ENCODE measurements at regions not wholly inside any gene's neighbourhood (a gene's known extent, or its start where the extent isn't known, plus 50 kb on each side); places are given as distances from the start of the nearest gene placed in this dataset.

DNA sequence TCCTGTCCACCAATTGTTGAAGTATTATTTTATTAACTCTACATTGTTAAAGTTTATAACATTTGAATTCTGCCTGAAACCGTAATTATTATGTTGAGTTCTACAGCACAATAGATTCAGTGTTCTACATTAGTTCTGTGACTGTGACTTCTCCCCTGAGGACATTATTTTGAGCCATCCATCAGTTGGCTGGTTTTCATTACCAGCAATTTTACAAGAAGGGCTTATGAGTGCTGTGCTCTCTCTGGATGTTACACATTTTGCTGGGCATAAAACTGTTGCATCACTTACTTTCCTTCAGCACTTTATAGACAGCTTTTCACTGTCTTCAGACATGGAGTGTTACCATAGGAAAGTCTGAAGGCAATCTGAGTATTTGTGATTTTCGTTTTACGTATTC lies 118.2 kb upstream of the KITLG start:
- TF ChIP-seq, protein P1, sequence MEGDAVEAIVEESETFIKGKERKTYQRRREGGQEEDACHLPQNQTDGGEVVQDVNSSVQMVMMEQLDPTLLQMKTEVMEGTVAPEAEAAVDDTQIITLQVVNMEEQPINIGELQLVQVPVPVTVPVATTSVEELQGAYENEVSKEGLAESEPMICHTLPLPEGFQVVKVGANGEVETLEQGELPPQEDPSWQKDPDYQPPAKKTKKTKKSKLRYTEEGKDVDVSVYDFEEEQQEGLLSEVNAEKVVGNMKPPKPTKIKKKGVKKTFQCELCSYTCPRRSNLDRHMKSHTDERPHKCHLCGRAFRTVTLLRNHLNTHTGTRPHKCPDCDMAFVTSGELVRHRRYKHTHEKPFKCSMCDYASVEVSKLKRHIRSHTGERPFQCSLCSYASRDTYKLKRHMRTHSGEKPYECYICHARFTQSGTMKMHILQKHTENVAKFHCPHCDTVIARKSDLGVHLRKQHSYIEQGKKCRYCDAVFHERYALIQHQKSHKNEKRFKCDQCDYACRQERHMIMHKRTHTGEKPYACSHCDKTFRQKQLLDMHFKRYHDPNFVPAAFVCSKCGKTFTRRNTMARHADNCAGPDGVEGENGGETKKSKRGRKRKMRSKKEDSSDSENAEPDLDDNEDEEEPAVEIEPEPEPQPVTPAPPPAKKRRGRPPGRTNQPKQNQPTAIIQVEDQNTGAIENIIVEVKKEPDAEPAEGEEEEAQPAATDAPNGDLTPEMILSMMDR (conservative IDR thresholded peaks at IDR 0.05; ENCODE audit: control insufficient read depth, insufficient read depth, low read depth, low read length), result no peak
- no peak overlapping the region for H3K4me3 ChIP-seq (ENCODE audit: control insufficient read depth, low read depth, low read length)
- DNase-seq (ENCODE audit: low read depth), result no peak

DNA sequence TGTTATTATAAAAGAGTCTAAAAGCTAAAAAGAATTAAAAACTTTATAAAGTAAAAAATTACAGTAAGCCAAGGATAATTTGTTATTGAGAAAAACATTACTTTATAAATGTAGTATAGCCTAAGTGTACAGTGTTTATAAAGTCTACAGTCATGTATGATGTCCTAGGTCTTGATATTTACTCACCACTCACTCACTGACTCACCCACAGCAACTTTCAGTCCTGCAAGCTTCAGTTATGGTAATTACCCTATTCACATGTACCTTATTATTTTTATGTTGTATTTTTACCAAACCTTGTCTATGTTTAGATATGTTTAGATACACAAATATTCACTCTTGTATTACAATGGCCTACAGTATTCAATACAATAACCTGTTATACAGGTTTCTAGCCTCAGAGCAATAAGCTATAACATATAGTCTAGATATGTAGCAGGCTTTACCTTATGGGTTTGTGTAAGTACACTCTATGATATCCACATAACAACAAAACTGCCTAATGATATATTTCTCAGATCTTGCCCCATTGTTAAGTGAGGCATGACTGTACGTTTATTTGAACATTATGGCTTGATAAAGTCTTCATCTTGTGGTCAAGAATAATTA lies 113.7 kb upstream of the KITLG start:
- H3K4me3 ChIP-seq (ENCODE audit: control insufficient read depth, low read depth, low read length), result no peak overlapping the region
- TF ChIP-seq, protein P1 (conservative IDR thresholded peaks at IDR 0.05; ENCODE audit: control insufficient read depth, insufficient read depth, low read depth, low read length), result no peak
- DNase-seq (ENCODE audit: low read depth), result peak; percentile 49

DNA sequence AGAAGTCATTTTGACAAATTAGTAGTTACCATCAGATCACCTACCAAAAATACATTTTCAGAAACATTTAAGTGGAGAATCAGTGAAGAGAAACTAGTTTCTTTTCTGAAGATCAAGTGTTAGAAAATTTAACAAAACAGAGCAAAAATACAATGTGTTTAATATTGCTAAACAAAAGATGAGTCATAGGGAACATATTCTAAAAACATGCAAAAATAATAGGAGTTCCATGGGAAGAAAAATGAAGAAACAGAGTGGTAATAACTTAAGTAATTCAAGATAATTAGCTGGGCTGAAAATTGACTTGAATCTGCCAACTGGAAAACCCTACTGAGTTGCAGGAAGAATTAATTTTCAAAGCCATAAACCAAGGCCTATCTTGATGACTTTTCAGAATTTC lies 111.5 kb upstream of the KITLG start:
- H3K4me3 ChIP-seq (ENCODE audit: control insufficient read depth, low read depth, low read length), result no peak overlapping the region
- peak; percentile 23 for DNase-seq (ENCODE audit: low read depth)
- TF ChIP-seq, protein P1 (conservative IDR thresholded peaks at IDR 0.05; ENCODE audit: control insufficient read depth, insufficient read depth, low read depth, low read length), result no peak

DNA sequence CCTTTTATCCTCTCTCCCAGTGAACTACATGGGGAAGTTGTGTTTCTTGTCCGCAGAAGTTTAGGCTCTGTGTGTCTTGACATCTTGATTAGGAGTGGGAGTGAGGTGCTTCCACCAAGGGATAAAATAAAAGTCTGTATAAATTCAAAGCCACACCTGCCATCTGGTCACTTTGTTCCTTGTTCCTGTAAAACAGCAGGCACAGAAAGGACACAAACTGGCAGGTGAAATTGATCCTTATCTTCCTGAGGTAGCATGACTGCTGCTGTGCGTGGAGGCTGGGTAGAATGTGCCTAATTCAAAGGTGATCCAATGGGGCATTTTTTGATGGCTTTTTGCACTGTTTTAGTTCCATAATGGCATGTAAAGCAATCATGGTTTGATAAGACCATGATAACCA lies 104.3 kb upstream of the KITLG start:
- DNase-seq (ENCODE audit: low read depth), result no peak
- TF ChIP-seq, protein P1 (conservative IDR thresholded peaks at IDR 0.05; ENCODE audit: control insufficient read depth, insufficient read depth, low read depth, low read length), result no peak
- no peak overlapping the region for H3K4me3 ChIP-seq (ENCODE audit: control insufficient read depth, low read depth, low read length)

DNA sequence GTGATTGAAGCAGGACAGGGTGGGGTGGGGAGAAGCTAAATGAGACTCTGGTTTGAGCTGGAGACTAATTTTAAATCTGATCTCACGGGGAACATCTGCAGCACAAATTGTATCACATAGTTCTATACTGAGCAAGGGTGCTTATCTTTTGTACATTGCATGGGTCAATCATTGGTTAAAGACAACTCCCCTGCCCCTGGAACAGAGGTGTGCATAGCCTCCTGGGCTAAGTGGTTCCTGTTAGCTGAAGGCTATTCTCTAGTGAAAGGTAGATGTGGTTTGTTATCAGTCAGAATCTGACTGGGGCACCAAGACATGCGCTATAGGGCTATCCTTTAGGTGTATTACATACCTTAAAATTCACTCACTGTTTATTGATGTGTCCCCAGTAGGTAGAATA lies 103.9 kb upstream of the KITLG start:
- DNase-seq (ENCODE audit: low read depth), result no peak
- TF ChIP-seq, protein P1 (conservative IDR thresholded peaks at IDR 0.05; ENCODE audit: control insufficient read depth, insufficient read depth, low read depth, low read length), result no peak
- no peak overlapping the region for H3K4me3 ChIP-seq (ENCODE audit: control insufficient read depth, low read depth, low read length)

DNA sequence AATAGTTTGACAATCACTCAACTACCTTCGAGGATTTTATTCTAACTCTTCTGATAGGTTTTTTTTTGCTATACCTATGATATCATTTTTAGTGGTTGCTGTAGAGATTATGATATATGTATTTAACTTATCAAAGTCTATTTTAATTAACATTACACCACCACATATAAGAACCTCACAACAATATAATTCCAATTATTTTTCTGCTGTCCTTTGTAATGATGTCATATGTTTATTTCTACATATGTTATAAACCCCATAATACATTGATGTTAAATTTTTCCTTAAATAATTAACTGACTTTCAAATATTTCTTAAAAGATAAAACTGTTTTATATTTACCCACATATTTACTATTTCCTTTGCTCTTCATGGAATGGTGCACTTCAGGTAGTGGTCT lies 103.4 kb upstream of the KITLG start:
- no peak for DNase-seq (ENCODE audit: low read depth)
- H3K4me3 ChIP-seq (ENCODE audit: control insufficient read depth, low read depth, low read length), result no peak overlapping the region
- TF ChIP-seq, protein P1 (conservative IDR thresholded peaks at IDR 0.05; ENCODE audit: control insufficient read depth, insufficient read depth, low read depth, low read length), result no peak

DNA sequence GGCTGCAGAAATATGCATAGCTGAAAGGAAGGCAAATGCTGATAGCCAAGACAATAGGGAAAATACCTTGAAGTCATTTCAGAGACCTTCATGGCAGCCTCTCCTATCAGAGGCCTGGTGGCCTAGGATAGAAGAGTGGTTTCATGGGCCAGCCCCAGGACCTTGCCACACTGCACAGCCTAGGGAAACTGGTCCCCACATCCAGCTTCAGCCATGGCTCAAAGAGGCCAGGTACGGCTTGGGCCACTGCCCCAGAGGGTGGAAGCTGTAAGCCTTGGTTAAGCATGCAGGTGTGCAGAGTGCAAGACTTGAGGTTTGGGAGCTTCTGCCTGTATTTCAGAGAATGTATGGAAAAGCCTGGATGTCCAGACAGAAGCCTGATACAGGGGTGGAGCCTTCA lies 101.0 kb upstream of the KITLG start:
- TF ChIP-seq, protein P1 (conservative IDR thresholded peaks at IDR 0.05; ENCODE audit: control insufficient read depth, insufficient read depth, low read depth, low read length), result no peak
- H3K4me3 ChIP-seq (ENCODE audit: control insufficient read depth, low read depth, low read length), result no peak overlapping the region
- no peak for DNase-seq (ENCODE audit: low read depth)

All from fibroblast of mammary gland (primary cell).